Fibroblast of lung (primary cell): ENCODE measurements at regions not wholly inside any gene's neighbourhood (a gene's known extent, or its start where the extent isn't known, plus 50 kb on each side); places are given as distances from the start of the nearest gene placed in this dataset.

Experiments used
- DNase-seq, 2 donors: peaks; one replicate each; pipeline versions ENCODE4 v3.0.0 to v3.0.0-alpha.2; 2010; ENCODE audit warnings: low read depth in 2 of 2
- H2AFZ ChIP-seq: 2 replicates; pipeline ENCODE4 v1.5.1; 2012; ENCODE audit warnings: low read length, control low read depth, inconsistent platforms
- H3K27ac ChIP-seq: 2 replicates; pipeline ENCODE4 v1.5.1; 2011; ENCODE audit warnings: low read length, control low read depth; ENCODE audit not compliant: insufficient read depth
- H3K27me3 ChIP-seq: 2 replicates; pipeline ENCODE4 v1.5.1; 2011; ENCODE audit warnings: mild to moderate bottlenecking, low read length; ENCODE audit not compliant: control insufficient read depth, insufficient read depth
- H3K36me3 ChIP-seq: 2 replicates; pipeline ENCODE4 v1.5.1; 2011; ENCODE audit warnings: low read length; ENCODE audit not compliant: control insufficient read depth, insufficient read depth
- H3K4me1 ChIP-seq: 2 replicates; pipeline ENCODE4 v1.5.1; 2011; ENCODE audit warnings: low read length; ENCODE audit not compliant: control insufficient read depth, insufficient read depth; ENCODE audit errors: extremely low read depth
- H3K4me2 ChIP-seq: 2 replicates; pipeline ENCODE4 v1.5.1; 2011; ENCODE audit warnings: low read length, control low read depth; ENCODE audit not compliant: insufficient read depth; ENCODE audit errors: extremely low read depth
- H3K4me3 ChIP-seq, 4 experiments: fragments of 200-600 bp in 1 of 4; sonication (generic) in 1 of 4; replicated peaks in 1 of 4; 2 replicates each; pipeline ENCODE4 v1.5.1; 2011 to 2016; ENCODE audit warnings: low read length in 4 of 4, low read depth in 3 of 4, mild to moderate bottlenecking in 3 of 4, control low read depth in 2 of 4, inconsistent platforms in 1 of 4, mixed read lengths in 1 of 4; ENCODE audit not compliant: insufficient read depth in 1 of 4; ENCODE audit errors: control extremely low read depth in 1 of 4
- H3K79me2 ChIP-seq: 2 replicates; pipeline ENCODE4 v1.5.1; 2012; ENCODE audit warnings: mild to moderate bottlenecking, low read length, inconsistent platforms; ENCODE audit not compliant: control insufficient read depth, insufficient read depth
- H3K9ac ChIP-seq: 2 replicates; pipeline ENCODE4 v1.5.1; 2011; ENCODE audit warnings: mild to moderate bottlenecking, low read length, control low read depth; ENCODE audit not compliant: insufficient read depth
- H3K9me3 ChIP-seq: 2 replicates; pipeline ENCODE4 v1.5.1; 2012; ENCODE audit warnings: low read depth, low read length; ENCODE audit not compliant: control insufficient read depth, insufficient read depth
- H4K20me1 ChIP-seq: 2 replicates; pipeline ENCODE4 v1.5.1; 2011; ENCODE audit warnings: low read length; ENCODE audit not compliant: control insufficient read depth, insufficient read depth; ENCODE audit errors: extremely low read depth
- CTCF ChIP-seq, 2 donors: IDR thresholded peaks in 1 of 2; conservative IDR thresholded peaks in 1 of 2; 1 replicate in 1 of 2; 2 replicates in 1 of 2; pipeline ENCODE4 v1.5.1; 2011 to 2012; ENCODE audit warnings: low read length in 2 of 2, control low read depth in 1 of 2, inconsistent platforms in 1 of 2, low read depth in 1 of 2, mild to moderate bottlenecking in 1 of 2
- EZH2 ChIP-seq: IDR thresholded peaks from 2 replicates; pipeline ENCODE4 v1.5.1; 2012; ENCODE audit warnings: low read length, control low read depth, mild to moderate bottlenecking; ENCODE audit errors: missing control alignments

- no peaks in the 10 kb centered on the region for H3K4me1 ChIP-seq
- no peak for DNase-seq
- no peak for TF ChIP-seq CTCF (conservative IDR thresholded peaks at IDR 0.05 in 1 of 2, IDR thresholded peaks at IDR 0.05 in 1 of 2; ENCODE audit: low read depth in 1 of 2, low read length in 2 of 2)
- no peak for TF ChIP-seq EZH2
- no peaks in the 10 kb centered on the region for H3K36me3 ChIP-seq
- no peak overlapping the region for H2AFZ ChIP-seq
- H3K79me2 ChIP-seq = no peaks in the 10 kb centered on the region
- H3K4me2 ChIP-seq = no peak overlapping the region
- no peak overlapping the region for H3K27ac ChIP-seq
- H3K9ac ChIP-seq = no peak overlapping the region
- H4K20me1 ChIP-seq = no peaks in the 10 kb centered on the region
- no peaks in the 10 kb centered on the region for H3K27me3 ChIP-seq
- no peak overlapping the region for H3K4me3 ChIP-seq
- H3K9me3 ChIP-seq = no peaks in the 10 kb centered on the region
Observed at GRCh38 chr12:111195316-111195715, 173.6 kb downstream of the PHETA1 start.

GRCh38 chr12:111194703-111195051 lies 174.2 kb downstream of the PHETA1 start:
- Histone ChIP-seq H3K9ac (no peak overlapping the region), H3K4me3 (no peak overlapping the region), H3K9me3 (no peaks in the 10 kb centered on the region), H4K20me1 (no peaks in the 10 kb centered on the region), H3K27ac (no peak overlapping the region), H3K4me2 (no peak overlapping the region), H3K27me3 (no peaks in the 10 kb centered on the region), H2AFZ (no peak overlapping the region), H3K36me3 (no peaks in the 10 kb centered on the region), H3K79me2 (no peaks in the 10 kb centered on the region), H3K4me1 (no peaks in the 10 kb centered on the region)
- no peak for DNase-seq
- no peak for TF ChIP-seq CTCF (conservative IDR thresholded peaks at IDR 0.05 in 1 of 2, IDR thresholded peaks at IDR 0.05 in 1 of 2; ENCODE audit: low read depth in 1 of 2, low read length in 2 of 2)
- no peak for TF ChIP-seq EZH2

GRCh38 chr12:111193977-111194702 lies 174.8 kb downstream of the PHETA1 start:
- no peak for TF ChIP-seq CTCF (conservative IDR thresholded peaks at IDR 0.05 in 1 of 2, IDR thresholded peaks at IDR 0.05 in 1 of 2; ENCODE audit: low read depth in 1 of 2, low read length in 2 of 2)
- TF ChIP-seq EZH2 = no peak
- H2AFZ ChIP-seq = no peak overlapping the region
- no peak overlapping the region for H3K4me3 ChIP-seq
- no peaks in the 10 kb centered on the region for H3K36me3 ChIP-seq
- H3K4me1 ChIP-seq = no peaks in the 10 kb centered on the region
- H3K27ac ChIP-seq = no peak overlapping the region
- no peak for DNase-seq
- no peaks in the 10 kb centered on the region for H3K9me3 ChIP-seq
- H3K9ac ChIP-seq = no peak overlapping the region
- H3K27me3 ChIP-seq = no peaks in the 10 kb centered on the region
- H3K4me2 ChIP-seq = no peak overlapping the region
- no peaks in the 10 kb centered on the region for H3K79me2 ChIP-seq
- H4K20me1 ChIP-seq = no peaks in the 10 kb centered on the region
